HL-60 (cell line): ENCODE measurements at regions not wholly inside any gene's neighbourhood (a gene's known extent, or its start where the extent isn't known, plus 50 kb on each side); places are given as distances from the start of the nearest gene placed in this dataset.

Experiments
- DNase-seq, 2 experiments: peaks; one replicate each; pipeline ENCODE4 v3.0.0-alpha.2; 2010 to 2020; ENCODE audit warnings: low read depth in 1 of 2, low spot score in 1 of 2
- H3K27ac ChIP-seq: fragments of 250-450 bp; sonication (Bioruptor Pico); replicated peaks from 2 replicates; pipeline ENCODE4 v1.5.1; 2020; ENCODE audit warnings: mild to moderate bottlenecking, moderate library complexity
- H3K27me3 ChIP-seq: fragments of 250-450 bp; sonication (Bioruptor Pico); 2 replicates; pipeline ENCODE4 v1.5.1; 2021; ENCODE audit warnings: mild to moderate bottlenecking, moderate library complexity; ENCODE audit not compliant: insufficient read depth, poor library complexity, severe bottlenecking
- H3K4me3 ChIP-seq: replicated peaks from 2 replicates; pipeline ENCODE4 v1.5.1; 2011; ENCODE audit warnings: mild to moderate bottlenecking, control low read depth, low read length; ENCODE audit not compliant: insufficient read depth
- GABPA ChIP-seq: IDR thresholded peaks from 2 replicates; pipeline ENCODE4 v1.6.1; 2012; ENCODE audit warnings: low read depth
- POLR2AphosphoS5 ChIP-seq: IDR thresholded peaks from 2 replicates; pipeline ENCODE4 v1.6.1; 2012; ENCODE audit warnings: low read depth
- SPI1 ChIP-seq: IDR thresholded peaks from 2 replicates; pipeline ENCODE4 v1.6.1; 2012; ENCODE audit warnings: low read depth, mild to moderate bottlenecking, borderline replicate concordance
- TF ChIP-seq, protein P1 (sequence below): IDR thresholded peaks from 2 replicates; pipeline ENCODE4 v1.6.1; 2012; ENCODE audit warnings: low read depth; ENCODE audit not compliant: insufficient replicate concordance
- TF ChIP-seq, protein P2 (sequence below): IDR thresholded peaks from one replicate; pipeline ENCODE4 v1.5.1; 2011; ENCODE audit warnings: low read length, control low read depth, inconsistent platforms; ENCODE audit not compliant: insufficient read depth

DNA sequence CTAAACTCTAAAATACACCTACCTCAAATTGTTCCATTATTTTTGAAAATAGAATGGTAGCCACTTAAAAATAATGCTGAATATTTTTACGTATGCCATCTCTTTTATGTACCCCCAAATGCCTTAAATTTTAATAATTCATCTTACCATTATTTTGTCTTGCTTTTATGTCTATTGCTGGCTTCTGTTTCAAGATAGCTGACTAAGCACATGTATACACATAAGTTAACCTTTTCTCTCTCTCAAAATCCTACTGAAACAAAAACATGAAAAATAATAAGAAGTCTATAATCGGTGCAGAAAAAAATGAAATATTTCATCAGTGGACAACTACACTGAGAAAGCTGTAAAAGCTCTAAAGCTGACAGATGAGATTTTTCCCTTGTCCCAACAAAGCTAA is 652.0 kb upstream of the ZNF608 start:
- DNase-seq, result no peak
- H3K27ac ChIP-seq, result no peak overlapping the region
- no peaks in the 10 kb centered on the region for H3K27me3 ChIP-seq
- TF ChIP-seq SPI1 (no peak), POLR2AphosphoS5 (no peak), GABPA (no peak)
- TF ChIP-seq, protein P1, sequence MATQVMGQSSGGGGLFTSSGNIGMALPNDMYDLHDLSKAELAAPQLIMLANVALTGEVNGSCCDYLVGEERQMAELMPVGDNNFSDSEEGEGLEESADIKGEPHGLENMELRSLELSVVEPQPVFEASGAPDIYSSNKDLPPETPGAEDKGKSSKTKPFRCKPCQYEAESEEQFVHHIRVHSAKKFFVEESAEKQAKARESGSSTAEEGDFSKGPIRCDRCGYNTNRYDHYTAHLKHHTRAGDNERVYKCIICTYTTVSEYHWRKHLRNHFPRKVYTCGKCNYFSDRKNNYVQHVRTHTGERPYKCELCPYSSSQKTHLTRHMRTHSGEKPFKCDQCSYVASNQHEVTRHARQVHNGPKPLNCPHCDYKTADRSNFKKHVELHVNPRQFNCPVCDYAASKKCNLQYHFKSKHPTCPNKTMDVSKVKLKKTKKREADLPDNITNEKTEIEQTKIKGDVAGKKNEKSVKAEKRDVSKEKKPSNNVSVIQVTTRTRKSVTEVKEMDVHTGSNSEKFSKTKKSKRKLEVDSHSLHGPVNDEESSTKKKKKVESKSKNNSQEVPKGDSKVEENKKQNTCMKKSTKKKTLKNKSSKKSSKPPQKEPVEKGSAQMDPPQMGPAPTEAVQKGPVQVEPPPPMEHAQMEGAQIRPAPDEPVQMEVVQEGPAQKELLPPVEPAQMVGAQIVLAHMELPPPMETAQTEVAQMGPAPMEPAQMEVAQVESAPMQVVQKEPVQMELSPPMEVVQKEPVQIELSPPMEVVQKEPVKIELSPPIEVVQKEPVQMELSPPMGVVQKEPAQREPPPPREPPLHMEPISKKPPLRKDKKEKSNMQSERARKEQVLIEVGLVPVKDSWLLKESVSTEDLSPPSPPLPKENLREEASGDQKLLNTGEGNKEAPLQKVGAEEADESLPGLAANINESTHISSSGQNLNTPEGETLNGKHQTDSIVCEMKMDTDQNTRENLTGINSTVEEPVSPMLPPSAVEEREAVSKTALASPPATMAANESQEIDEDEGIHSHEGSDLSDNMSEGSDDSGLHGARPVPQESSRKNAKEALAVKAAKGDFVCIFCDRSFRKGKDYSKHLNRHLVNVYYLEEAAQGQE, result no peak
- TF ChIP-seq, protein P2, sequence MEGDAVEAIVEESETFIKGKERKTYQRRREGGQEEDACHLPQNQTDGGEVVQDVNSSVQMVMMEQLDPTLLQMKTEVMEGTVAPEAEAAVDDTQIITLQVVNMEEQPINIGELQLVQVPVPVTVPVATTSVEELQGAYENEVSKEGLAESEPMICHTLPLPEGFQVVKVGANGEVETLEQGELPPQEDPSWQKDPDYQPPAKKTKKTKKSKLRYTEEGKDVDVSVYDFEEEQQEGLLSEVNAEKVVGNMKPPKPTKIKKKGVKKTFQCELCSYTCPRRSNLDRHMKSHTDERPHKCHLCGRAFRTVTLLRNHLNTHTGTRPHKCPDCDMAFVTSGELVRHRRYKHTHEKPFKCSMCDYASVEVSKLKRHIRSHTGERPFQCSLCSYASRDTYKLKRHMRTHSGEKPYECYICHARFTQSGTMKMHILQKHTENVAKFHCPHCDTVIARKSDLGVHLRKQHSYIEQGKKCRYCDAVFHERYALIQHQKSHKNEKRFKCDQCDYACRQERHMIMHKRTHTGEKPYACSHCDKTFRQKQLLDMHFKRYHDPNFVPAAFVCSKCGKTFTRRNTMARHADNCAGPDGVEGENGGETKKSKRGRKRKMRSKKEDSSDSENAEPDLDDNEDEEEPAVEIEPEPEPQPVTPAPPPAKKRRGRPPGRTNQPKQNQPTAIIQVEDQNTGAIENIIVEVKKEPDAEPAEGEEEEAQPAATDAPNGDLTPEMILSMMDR, result no peak
- no peak overlapping the region for H3K4me3 ChIP-seq

DNA sequence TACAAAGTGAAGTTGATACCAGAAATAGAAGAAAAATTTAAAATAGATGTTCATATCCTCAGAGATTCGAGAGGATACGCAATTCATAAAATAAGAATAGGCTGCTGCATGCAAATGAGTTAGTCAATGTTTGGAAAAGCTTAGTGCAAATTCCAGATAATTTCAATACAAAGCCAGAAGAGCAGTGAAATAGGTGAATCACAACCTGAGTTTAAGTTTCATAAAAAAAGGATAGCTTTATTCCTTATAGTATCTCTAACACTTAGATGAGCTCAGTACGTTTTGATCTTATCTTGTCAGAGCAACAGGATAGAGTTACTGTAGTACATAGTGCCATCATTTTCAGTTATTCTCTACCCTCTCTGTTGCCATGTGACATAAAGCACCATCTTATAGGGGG is 653.4 kb upstream of the ZNF608 start:
- no peak for TF ChIP-seq POLR2AphosphoS5
- TF ChIP-seq GABPA, result no peak
- TF ChIP-seq SPI1, result no peak
- TF ChIP-seq, protein P1, result no peak
- TF ChIP-seq, protein P2, result no peak
- no peak for DNase-seq
- H3K27ac ChIP-seq, result no peak overlapping the region

DNA sequence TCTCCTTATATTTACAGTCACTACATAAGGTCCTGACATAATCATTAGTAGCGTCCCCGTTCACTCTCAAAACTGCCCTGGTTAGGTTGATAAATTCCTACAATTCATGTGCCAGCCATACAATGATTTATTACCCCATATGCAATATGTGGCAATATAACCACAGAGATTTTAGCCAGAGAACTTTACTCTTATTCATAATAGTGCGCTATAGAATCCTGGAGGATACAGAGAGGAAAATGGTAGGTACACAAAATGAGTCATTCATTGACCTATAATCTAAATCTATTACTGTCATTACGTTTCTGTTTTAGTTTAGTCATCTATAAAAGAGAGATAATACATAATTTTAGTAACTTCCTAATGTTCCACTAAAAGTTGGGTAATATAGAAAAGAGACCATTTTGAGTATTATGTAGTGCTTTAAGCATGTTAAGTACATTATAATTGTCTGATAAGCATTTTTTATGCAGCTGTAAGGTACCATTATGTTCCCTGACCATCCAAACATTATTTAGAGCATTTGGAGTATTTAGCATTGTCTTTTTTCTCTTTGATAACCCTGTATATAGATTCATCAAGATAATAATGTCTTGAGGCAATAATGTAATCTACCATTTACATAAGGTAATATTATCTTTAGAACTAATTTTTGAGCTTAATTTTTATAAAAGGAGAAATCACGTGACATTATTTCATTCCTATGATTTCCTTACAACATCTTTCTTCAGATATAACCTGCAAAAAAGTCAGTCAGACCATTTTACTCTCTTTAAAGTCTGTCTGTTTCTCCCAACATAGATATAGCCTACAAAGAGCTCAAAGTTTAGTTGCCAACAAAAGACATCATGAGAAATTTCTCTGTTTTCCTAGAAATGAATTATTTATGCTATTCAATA is 655.5 kb upstream of the ZNF608 start:
- H3K27ac ChIP-seq, result no peak overlapping the region
- H3K4me3 ChIP-seq, result no peak overlapping the region
- H3K27me3 ChIP-seq, result no peaks in the 10 kb centered on the region
- DNase-seq, result no peak
- no peak for TF ChIP-seq GABPA
- TF ChIP-seq, protein P1, result no peak
- TF ChIP-seq POLR2AphosphoS5, result no peak
- TF ChIP-seq, protein P2, result no peak
- TF ChIP-seq SPI1, result no peak

More for the DNA sequence above, 653.4 kb upstream of the ZNF608 start:
- Histone ChIP-seq H3K4me3 (no peak overlapping the region), H3K27me3 (no peaks in the 10 kb centered on the region)
